H1 (cell line): ENCODE measurements at regions not wholly inside any gene's neighbourhood (a gene's known extent, or its start where the extent isn't known, plus 50 kb on each side); places are given as distances from the start of the nearest gene placed in this dataset.

Source experiments
- CTCF ChIA-PET: fragments of 300-600 bp; sonication (Branson Sonifier 250); formaldehyde crosslinking; loops from one replicate; lab custom pipeline; 2021; ENCODE audit not compliant: partially characterized antibody; lab: Charles Lee
- POLR2A ChIA-PET: fragments of 300-600 bp; sonication (Branson Sonifier 250); formaldehyde crosslinking; loops from one replicate; lab custom pipeline; 2021; ENCODE audit warnings: inconsistent platforms; ENCODE audit not compliant: partially characterized antibody; lab: Charles Lee
- DNase-seq, 2 experiments: peaks; one replicate each; pipeline versions ENCODE4 v3.0.0 to v3.0.0-alpha.2; 2010 to 2022; ENCODE audit warnings: low spot score in 2 of 2, low read depth in 1 of 2, mixed read lengths in 1 of 2
- FAIRE-seq: peaks from 2 replicates; lab custom pipeline; 2011; peaks lifted over from hg19 to GRCh38; lab: Jason Lieb, UNC
- H2AFZ ChIP-seq: 2 replicates; pipeline ENCODE4 v1.8.1; 2012; ENCODE audit warnings: low read length, inconsistent platforms
- H2AK5ac ChIP-seq: 2 replicates; pipeline ENCODE4 v1.6.1; 2013; ENCODE audit warnings: low read depth, low read length
- H2BK120ac ChIP-seq: replicated peaks from 2 replicates; pipeline ENCODE3; 2013; ENCODE audit warnings: low read depth, low read length, inconsistent platforms
- H2BK12ac ChIP-seq: 2 replicates; pipeline ENCODE4 v1.6.1; 2013; ENCODE audit warnings: low read depth, low read length
- H2BK15ac ChIP-seq: 2 replicates; pipeline ENCODE4 v1.6.1; 2013; ENCODE audit warnings: low read length
- H2BK20ac ChIP-seq: 2 replicates; pipeline ENCODE4 v1.6.1; 2013; ENCODE audit warnings: low read length
- H2BK5ac ChIP-seq: 2 replicates; pipeline ENCODE4 v1.6.1; 2013; ENCODE audit warnings: low read depth, low read length
- H3K14ac ChIP-seq: 2 replicates; pipeline ENCODE4 v1.6.1; 2013; ENCODE audit warnings: inconsistent platforms; ENCODE audit not compliant: insufficient read length
- H3K18ac ChIP-seq: 2 replicates; pipeline ENCODE4 v1.6.1; 2013; ENCODE audit warnings: low read length; ENCODE audit errors: extremely low read depth
- H3K23ac ChIP-seq: 2 replicates; pipeline ENCODE4 v1.6.1; 2013; ENCODE audit warnings: inconsistent platforms; ENCODE audit not compliant: insufficient read length
- H3K23me2 ChIP-seq: 2 replicates; pipeline ENCODE4 v1.6.1; 2013; ENCODE audit warnings: low read depth, low read length
- H3K27ac ChIP-seq: 2 replicates; pipeline ENCODE4 v1.6.1; 2011; ENCODE audit warnings: low read depth, low read length, inconsistent platforms
- H3K27me3 ChIP-seq, 4 experiments: replicated peaks in 1 of 4; 1 replicate in 1 of 4; 2 replicates in 3 of 4; pipeline versions ENCODE4 v1.6.1 to v1.8.1; 2011 to 2013; ENCODE audit warnings: low read length in 3 of 4, mild to moderate bottlenecking in 3 of 4, inconsistent platforms in 2 of 4, mixed read lengths in 2 of 4, moderate library complexity in 1 of 4; ENCODE audit not compliant: control insufficient read depth in 3 of 4, insufficient read depth in 3 of 4; ENCODE audit errors: extremely low read depth in 1 of 4
- H3K36me3 ChIP-seq, 4 experiments: 2 replicates each; pipeline versions ENCODE4 v1.6.1 to v1.8.1; 2011 to 2013; ENCODE audit warnings: mild to moderate bottlenecking in 4 of 4, low read length in 3 of 4, moderate library complexity in 2 of 4, control low read depth in 1 of 4, inconsistent platforms in 1 of 4; ENCODE audit not compliant: insufficient read depth in 4 of 4, control insufficient read depth in 2 of 4
- H3K4ac ChIP-seq: replicated peaks from 2 replicates; pipeline ENCODE3; 2013; ENCODE audit warnings: low read length, low read depth, mixed read lengths, inconsistent platforms; ENCODE audit not compliant: insufficient read length
- H3K4me1 ChIP-seq, 4 experiments: replicated peaks in 1 of 4; 1 replicate in 1 of 4; 2 replicates in 3 of 4; pipeline versions ENCODE4 v1.6.1 to v1.8.1; 2011 to 2013; ENCODE audit warnings: low read length in 3 of 4, inconsistent platforms in 2 of 4, mixed read lengths in 1 of 4; ENCODE audit not compliant: insufficient read depth in 4 of 4, control insufficient read depth in 3 of 4
- H3K4me2 ChIP-seq, 2 experiments: 2 replicates each; pipeline versions ENCODE4 v1.6.1 to v1.8.1; 2011 to 2013; ENCODE audit warnings: low read depth in 2 of 2, low read length in 2 of 2, control low read depth in 1 of 2, inconsistent platforms in 1 of 2, mild to moderate bottlenecking in 1 of 2; ENCODE audit not compliant: insufficient read depth in 1 of 2
- H3K4me3 ChIP-seq, 4 experiments: fragments of 200-600, 300-600 bp in 1 of 4; sonication (generic), shearing (Covaris generic), sonication (Bioruptor Twin) in 1 of 4; 2 replicates each; pipeline versions ENCODE4 v1.5.1 to v1.8.1; 2011 to 2016; ENCODE audit warnings: low read length in 4 of 4, low read depth in 3 of 4, control low read depth in 2 of 4, inconsistent platforms in 2 of 4, mild to moderate bottlenecking in 2 of 4, mixed read lengths in 1 of 4, moderate library complexity in 1 of 4; ENCODE audit not compliant: insufficient read depth in 2 of 4; ENCODE audit errors: extremely low read depth in 1 of 4
- H3K56ac ChIP-seq: replicated peaks from 2 replicates; pipeline ENCODE3; 2013; ENCODE audit warnings: low read depth, mild to moderate bottlenecking, mixed read lengths, low read length, inconsistent platforms; ENCODE audit not compliant: insufficient read length
- H3K79me1 ChIP-seq: 2 replicates; pipeline ENCODE4 v1.6.1; 2013; ENCODE audit warnings: low read depth, low read length, control low read depth
- H3K79me2 ChIP-seq, 2 experiments: 2 replicates each; pipeline versions ENCODE4 v1.6.1 to v1.8.1; 2012 to 2013; ENCODE audit warnings: low read length in 2 of 2, mild to moderate bottlenecking in 2 of 2, inconsistent platforms in 1 of 2; ENCODE audit not compliant: insufficient read depth in 2 of 2, control insufficient read depth in 1 of 2
- H3K9ac ChIP-seq, 4 experiments: replicated peaks in 1 of 4; 1 replicate in 1 of 4; 2 replicates in 3 of 4; pipeline versions ENCODE4 v1.6.1 to v1.8.1; 2011 to 2013; ENCODE audit warnings: low read depth in 3 of 4, low read length in 3 of 4, control low read depth in 2 of 4, mild to moderate bottlenecking in 2 of 4, moderate library complexity in 2 of 4, inconsistent platforms in 1 of 4; ENCODE audit errors: extremely low read depth in 1 of 4
- H3K9me3 ChIP-seq, 2 experiments: 2 replicates each; pipeline versions ENCODE4 v1.6.1 to v1.8.1; 2012 to 2013; ENCODE audit warnings: mild to moderate bottlenecking in 2 of 2, moderate library complexity in 2 of 2, control low read depth in 1 of 2, inconsistent platforms in 1 of 2, low read depth in 1 of 2, low read length in 1 of 2, mixed read lengths in 1 of 2; ENCODE audit not compliant: insufficient read depth in 2 of 2
- H4K20me1 ChIP-seq, 2 experiments: replicated peaks in 1 of 2; 2 replicates each; pipeline versions ENCODE3 to v1.8.1; 2011 to 2013; ENCODE audit warnings: inconsistent platforms in 2 of 2, low read length in 2 of 2, mild to moderate bottlenecking in 1 of 2; ENCODE audit not compliant: insufficient read depth in 2 of 2, control insufficient read depth in 1 of 2
- H4K5ac ChIP-seq: 2 replicates; pipeline ENCODE4 v1.6.1; 2013; ENCODE audit warnings: low read length, low read depth, mixed read lengths, inconsistent platforms; ENCODE audit not compliant: insufficient read length
- H4K8ac ChIP-seq: 2 replicates; pipeline ENCODE4 v1.8.0; 2013; ENCODE audit warnings: mild to moderate bottlenecking, moderate library complexity, low read length, inconsistent platforms; ENCODE audit not compliant: insufficient read depth; ENCODE audit errors: extremely low read depth
- H4K91ac ChIP-seq: replicated peaks from 2 replicates; pipeline ENCODE3; 2013; ENCODE audit warnings: low read length, mixed read lengths, inconsistent platforms; ENCODE audit not compliant: insufficient read length
- ATF2 ChIP-seq: IDR thresholded peaks from 2 replicates; pipeline ENCODE4 v1.6.1; 2012; ENCODE audit warnings: low read length, inconsistent platforms
- SP1 ChIP-seq: IDR thresholded peaks from 2 replicates; pipeline ENCODE4 v1.6.1; 2011; ENCODE audit warnings: low read depth, low read length
- TAF7 ChIP-seq: optimal IDR thresholded peaks from 2 replicates; pipeline ENCODE3; 2011; ENCODE audit warnings: low read depth, mild to moderate bottlenecking, inconsistent platforms, low read length, moderate library complexity, borderline replicate concordance
- TCF12 ChIP-seq: IDR thresholded peaks from 2 replicates; pipeline ENCODE4 v1.6.1; 2011; ENCODE audit warnings: low read depth, mild to moderate bottlenecking, low read length
- WGBS, 2 experiments: shearing (Covaris generic) in 1 of 2; methylation state at CpG; one replicate each; pipeline versions ENCODE4 v1.1.6 to v1.1.7; 2013 to 2015; ENCODE audit warnings: low lambda C conversion rate in 2 of 2, mixed read lengths in 2 of 2, inconsistent platforms in 1 of 2, low coverage in 1 of 2, missing lambda C conversion rate in 1 of 2; ENCODE audit not compliant: insufficient replicate concordance in 2 of 2, insufficient coverage in 1 of 2, insufficient read length in 1 of 2; ENCODE audit errors: extremely low coverage in 1 of 2, missing lambda C conversion rate in 1 of 2; 5-methylcytosine and 5-hydroxymethylcytosine counted together

GRCh38 chr6:168735268-168735949 is 294.4 kb downstream of the SMOC2 start:
- no peak overlapping the region for H3K56ac ChIP-seq
- H4K91ac ChIP-seq: no peak overlapping the region
- no peaks in the 10 kb centered on the region for H3K4me1 ChIP-seq
- no peak overlapping the region for H2BK12ac ChIP-seq
- no peak for TF ChIP-seq TAF7
- TF ChIP-seq ATF2: no peak
- TF ChIP-seq SP1: no peak
- TF ChIP-seq TCF12: no peak
- H3K79me1 ChIP-seq: no peaks in the 10 kb centered on the region
- H3K4ac ChIP-seq: no peak overlapping the region
- no peaks in the 10 kb centered on the region for H3K79me2 ChIP-seq
- no peak overlapping the region for H3K9ac ChIP-seq
- no peak overlapping the region for H3K27ac ChIP-seq
- H3K4me2 ChIP-seq: no peak overlapping the region
- FAIRE-seq (no peak), DNase-seq (no peak)
- ChIA-PET CTCF (interaction anchor here (0.7 to 0.8 kb wide), 2 partner anchors 25 to 29 kb away, joined by 3 read pairs; no protein-coding TSS in a partner anchor), POLR2A (no interaction called here)
- H4K20me1 ChIP-seq: no peaks in the 10 kb centered on the region
- H3K23ac ChIP-seq: no peak overlapping the region
- WGBS, 2 experiments: 86% methylated on average over 6 of the region's 6 CpGs; no CpG with 5 or more reads in 1 of the 2 experiments
- no peak overlapping the region for H2BK20ac ChIP-seq
- no peak overlapping the region for H2BK5ac ChIP-seq
- H3K14ac ChIP-seq: no peak overlapping the region
- H2BK15ac ChIP-seq: no peak overlapping the region
- no peak overlapping the region for H4K8ac ChIP-seq
- no peak overlapping the region for H4K5ac ChIP-seq
- H3K9me3 ChIP-seq: no peaks in the 10 kb centered on the region
- no peaks in the 10 kb centered on the region; a peak in 1 of 7 replicates for H3K27me3 ChIP-seq
- H3K4me3 ChIP-seq: no peak overlapping the region
- H2BK120ac ChIP-seq: no peak overlapping the region
- H3K36me3 ChIP-seq: no peaks in the 10 kb centered on the region
- H2AFZ ChIP-seq: 0 out of 2 replicates have a peak overlapping the region, but pooled peaks have one; percentile 19
- no peak overlapping the region for H2AK5ac ChIP-seq
- H3K23me2 ChIP-seq: no peaks in the 10 kb centered on the region
- no peak overlapping the region for H3K18ac ChIP-seq
